ENCODE measurements at regions not wholly inside any gene's neighbourhood (a gene's known extent, or its start where the extent isn't known, plus 50 kb on each side); places are given as distances from the start of the nearest gene placed in this dataset.
"Not testable (repeated sequence)": the region's sequence is repeated elsewhere in the genome, so short reads cannot be mapped to it uniquely, and the experiment has no call there.

- DNase-seq (ENCODE audit: low read depth), result no peak
Measured at GRCh38 chr1:187949567-187949966, 1120.8 kb downstream of the PLA2G4A start.

GRCh38 chr1:187951817-187952216 lies 1123.1 kb downstream of the PLA2G4A start:
- DNase-seq (ENCODE audit: low read depth), result no peak

- DNase-seq (ENCODE audit: low read depth), result no peak
Measured at GRCh38 chr1:187952446-187952845, 1123.7 kb downstream of the PLA2G4A start.

GRCh38 chr1:187956975-187957374 lies 1128.2 kb downstream of the PLA2G4A start:
- no peak for DNase-seq (ENCODE audit: low read depth)

- DNase-seq (ENCODE audit: low read depth), result no peak
Measured at GRCh38 chr1:187958207-187958606, 1129.5 kb downstream of the PLA2G4A start.

GRCh38 chr1:187959062-187959461 lies 1130.3 kb downstream of the PLA2G4A start:
- no peak for DNase-seq (ENCODE audit: low read depth)

GRCh38 chr1:187960125-187960638 lies 1131.4 kb downstream of the PLA2G4A start:
- no peak for DNase-seq (ENCODE audit: low read depth)

- no peak for DNase-seq (ENCODE audit: low read depth)
Measured at GRCh38 chr1:187961895-187962294, 1133.1 kb downstream of the PLA2G4A start.

GRCh38 chr1:187971851-187972250 lies 1143.1 kb downstream of the PLA2G4A start:
- DNase-seq (ENCODE audit: low read depth), result no peak

- DNase-seq (ENCODE audit: low read depth), result no peak
Measured at GRCh38 chr1:187977298-187977697, 1148.5 kb downstream of the PLA2G4A start.

- no peak for DNase-seq (ENCODE audit: low read depth)
Measured at GRCh38 chr1:187985145-187985896, 1156.6 kb downstream of the PLA2G4A start.

GRCh38 chr1:187985897-187986654 lies 1157.3 kb downstream of the PLA2G4A start:
- no peak for DNase-seq (ENCODE audit: low read depth)

- DNase-seq (ENCODE audit: low read depth), result no peak
Measured at GRCh38 chr1:187987236-187987776, 1158.6 kb downstream of the PLA2G4A start.

- DNase-seq (ENCODE audit: low read depth), result no peak
Measured at GRCh38 chr1:187991944-187992343, 1163.2 kb downstream of the PLA2G4A start.

GRCh38 chr1:187996780-187997179 lies 1168.0 kb downstream of the PLA2G4A start:
- no peak for DNase-seq (ENCODE audit: low read depth)

- DNase-seq (ENCODE audit: low read depth), result no peak
Measured at GRCh38 chr1:187999973-188000372, 1171.2 kb downstream of the PLA2G4A start.

- DNase-seq (ENCODE audit: low read depth), result not testable (repeated sequence)
Measured at GRCh38 chr1:188003687-188004086, 1174.9 kb downstream of the PLA2G4A start.

GRCh38 chr1:188004849-188005248 lies 1176.1 kb downstream of the PLA2G4A start:
- no peak for DNase-seq (ENCODE audit: low read depth)

- DNase-seq (ENCODE audit: low read depth), result no peak
Measured at GRCh38 chr1:188006354-188006753, 1177.6 kb downstream of the PLA2G4A start.

GRCh38 chr1:188013222-188013849 lies 1184.6 kb downstream of the PLA2G4A start:
- not testable (repeated sequence) for DNase-seq (ENCODE audit: low read depth)

GRCh38 chr1:188017921-188018320 lies 1189.2 kb downstream of the PLA2G4A start:
- no peak for DNase-seq (ENCODE audit: low read depth)

GRCh38 chr1:188022661-188023060 lies 1193.9 kb downstream of the PLA2G4A start:
- no peak for DNase-seq (ENCODE audit: low read depth)
